Adrenal gland (tissue), 9 donors: ENCODE measurements at regions not wholly inside any gene's neighbourhood (a gene's known extent, or its start where the extent isn't known, plus 50 kb on each side); places are given as distances from the start of the nearest gene placed in this dataset.

Experiments
- DNase-seq, 7 donors: peaks; one replicate each; pipeline ENCODE4 v3.0.0-alpha.2; 2019 to 2020
- H3K27ac ChIP-seq, 5 donors: fragments of 200-600 bp; sonication (generic) in 4 of 5; 1 replicate in 3 of 5; 2 replicates in 2 of 5; pipeline versions ENCODE4 v1.5.1 to v1.8.0; 2016 to 2020; ENCODE audit warnings: mild to moderate bottlenecking in 1 of 5
- H3K27me3 ChIP-seq: fragments of 200-600 bp; 2 replicates; pipeline ENCODE4 v1.8.0; 2021
- H3K36me3 ChIP-seq, 2 donors: fragments of 200-600 bp; replicated peaks in 1 of 2; 1 replicate in 1 of 2; 2 replicates in 1 of 2; pipeline versions ENCODE4 v1.5.1 to v1.8.0; 2018 to 2022
- H3K4me1 ChIP-seq, 2 donors: fragments of 200-600 bp; replicated peaks in 1 of 2; 1 replicate in 1 of 2; 2 replicates in 1 of 2; pipeline versions ENCODE4 v1.5.1 to v1.8.0; 2018 to 2021
- H3K4me3 ChIP-seq, 4 donors: fragments of 200-600 bp; sonication (generic) in 3 of 4; one replicate each; pipeline ENCODE4 v1.5.1; 2016 to 2018
- H3K9me3 ChIP-seq, 3 donors: fragments of 200-600 bp; sonication (generic) in 1 of 3; replicated peaks in 1 of 3; 1 replicate in 2 of 3; 2 replicates in 1 of 3; pipeline versions ENCODE4 v1.5.1 to v1.8.0; 2016 to 2021
- CTCF ChIP-seq, 6 experiments: fragments of 450-650 bp in 4 of 6; fragments of 200-600 bp in 2 of 6; sonication (generic) in 1 of 6; IDR thresholded peaks; 1 replicate in 5 of 6; 2 replicates in 1 of 6; pipeline versions ENCODE4 v1.5.1 to v1.8.0; 2016 to 2021; ENCODE audit warnings: antibody characterized with exemption in 6 of 6, mild to moderate bottlenecking in 2 of 6, moderate library complexity in 1 of 6
- POLR2A ChIP-seq, 2 donors: fragments of 450-650 bp; IDR thresholded peaks; one replicate each; pipeline ENCODE4 v1.6.1; 2017; ENCODE audit warnings: antibody characterized with exemption in 2 of 2, mild to moderate bottlenecking in 2 of 2, moderate library complexity in 1 of 2
- WGBS, 4 donors: extraction: QIAGEN DNeasy Blood & Tissue Kit in 2 of 4; methylation state at CpG; one replicate each; pipeline versions ENCODE4 v1.1.5 to v1.1.7; 2013 to 2017; 5-methylcytosine and 5-hydroxymethylcytosine counted together
- intact Hi-C, 2 donors: fragments of 100-400 bp; cut with DNase I; formaldehyde crosslinking; loops; one replicate each; pipeline versions ENCODE4 v1.14.1 to v1.15.0; 2022 to 2023
- donor health status: healthy with polysubstance abuse.
- donor health status: Bipolar disorder and iron deficiency.
- donor health status: DM: yes; HTN: yes; CAD: no.
- donor health status: DM: no; HTN: no; CAD: no.
- donor health status: DM: no; HTN: no; CAD: no.

GRCh38 chrX:11836284-11836683 lies 78.2 kb downstream of the MSL3 start:
- H3K4me1 ChIP-seq, result no peaks in the 10 kb centered on the region

GRCh38 chrX:11837437-11837836 lies 79.4 kb downstream of the MSL3 start:
- no peaks in the 10 kb centered on the region for H3K27me3 ChIP-seq
- no peaks in the 10 kb centered on the region for H3K36me3 ChIP-seq
- no peaks in the 10 kb centered on the region for H3K9me3 ChIP-seq
- intact Hi-C loops, result no loop called here
- WGBS, 4 donors, result 32 to 52% (median 34%) methylated on average over 3 of the region's 3 CpGs
- TF ChIP-seq CTCF (IDR thresholded peaks at IDR 0.05) (no peak), POLR2A (IDR thresholded peaks at IDR 0.05) (no peak)
- H3K4me3 ChIP-seq, result no peak overlapping the region
- no peak for DNase-seq
- H3K4me1 ChIP-seq, result no peaks in the 10 kb centered on the region
- H3K27ac ChIP-seq, result no peak overlapping the region

More at GRCh38 chrX:11836284-11836683, 78.2 kb downstream of the MSL3 start:
- no peak for TF ChIP-seq CTCF (IDR thresholded peaks at IDR 0.05)
- TF ChIP-seq POLR2A (IDR thresholded peaks at IDR 0.05), result no peak
- no peak overlapping the region for H3K4me3 ChIP-seq
- H3K9me3 ChIP-seq, result no peaks in the 10 kb centered on the region
- no peaks in the 10 kb centered on the region for H3K27me3 ChIP-seq
- no peaks in the 10 kb centered on the region for H3K36me3 ChIP-seq
- no peak overlapping the region for H3K27ac ChIP-seq
- intact Hi-C loops, result no loop called here
- DNase-seq, result no peak

- DNase-seq, result no peak
- no peaks in the 10 kb centered on the region for H3K36me3 ChIP-seq
- no peaks in the 10 kb centered on the region for H3K9me3 ChIP-seq
- no peak overlapping the region for H3K4me3 ChIP-seq
- H3K4me1 ChIP-seq, result no peaks in the 10 kb centered on the region
- H3K27me3 ChIP-seq, result no peaks in the 10 kb centered on the region
- intact Hi-C loops, result no loop called here
- WGBS, 4 donors, result 60 to 86% (median 83%) methylated on average over 2 of the region's 2 CpGs
- TF ChIP-seq CTCF (IDR thresholded peaks at IDR 0.05) (no peak), POLR2A (IDR thresholded peaks at IDR 0.05) (no peak)
- H3K27ac ChIP-seq, result no peak overlapping the region
These were observed 106.1 kb downstream of the MSL3 start for GRCh38 chrX:11864171-11864570.

GRCh38 chrX:11867610-11868345 lies 109.7 kb downstream of the MSL3 start:
- 53 to 68% (median 60%) methylated on average over 7 of the region's 7 CpGs for WGBS, 4 donors
- intact Hi-C loops, result no loop called here
- no peak overlapping the region for H3K27ac ChIP-seq
- H3K4me3 ChIP-seq, result no peak overlapping the region
- DNase-seq, result no peak
- no peaks in the 10 kb centered on the region for H3K36me3 ChIP-seq
- no peaks in the 10 kb centered on the region for H3K9me3 ChIP-seq
- H3K4me1 ChIP-seq, result no peaks in the 10 kb centered on the region
- H3K27me3 ChIP-seq, result no peaks in the 10 kb centered on the region
- TF ChIP-seq CTCF (IDR thresholded peaks at IDR 0.05) (no peak), POLR2A (IDR thresholded peaks at IDR 0.05) (no peak)
